GM19395 (cell line): ENCODE measurements at regions not wholly inside any gene's neighbourhood (a gene's known extent, or its start where the extent isn't known, plus 50 kb on each side); places are given as distances from the start of the nearest gene placed in this dataset.

Experiments used
- ATAC-seq: cut with Tn5 transposase; IDR thresholded peaks from one replicate; pipeline ENCODE4 v1.9.1; 2021; ENCODE audit warnings: mild to moderate bottlenecking, moderate library complexity; ENCODE audit not compliant: unreplicated experiment

- no peak for ATAC-seq
These were observed 660.9 kb upstream of the LMO3 start for GRCh38 chr12:17266856-17267255.

GRCh38 chr12:17264603-17265002, 658.6 kb upstream of the LMO3 start:
- ATAC-seq: no peak

GRCh38 chr12:17239874-17240273, 633.9 kb upstream of the LMO3 start:
- no peak for ATAC-seq

- no peak for ATAC-seq
These were observed 630.0 kb upstream of the LMO3 start for GRCh38 chr12:17235996-17236395.

GRCh38 chr12:17215759-17216570, 610.0 kb upstream of the LMO3 start:
- ATAC-seq: no peak

GRCh38 chr12:17214929-17215328, 609.0 kb upstream of the LMO3 start:
- no peak for ATAC-seq

- ATAC-seq: no peak
These were observed 600.6 kb upstream of the LMO3 start for GRCh38 chr12:17206553-17206952.

GRCh38 chr12:17204289-17205054, 598.5 kb upstream of the LMO3 start:
- no peak for ATAC-seq

GRCh38 chr12:17203497-17203896, 597.5 kb upstream of the LMO3 start:
- no peak for ATAC-seq

GRCh38 chr12:17197971-17198370, 592.0 kb upstream of the LMO3 start:
- no peak for ATAC-seq

GRCh38 chr12:17192721-17193120, 586.8 kb upstream of the LMO3 start:
- ATAC-seq: no peak

- ATAC-seq: peak; percentile 66
These were observed 563.9 kb upstream of the LMO3 start for GRCh38 chr12:17169726-17170471.

- ATAC-seq: no peak
These were observed 553.7 kb upstream of the LMO3 start for GRCh38 chr12:17159506-17160300.

GRCh38 chr12:17158201-17158600, 552.2 kb upstream of the LMO3 start:
- no peak for ATAC-seq

GRCh38 chr12:17151917-17152316, 546.0 kb upstream of the LMO3 start:
- ATAC-seq: no peak

GRCh38 chr12:17148706-17149105, 542.7 kb upstream of the LMO3 start:
- no peak for ATAC-seq

GRCh38 chr12:17142856-17143255, 536.9 kb upstream of the LMO3 start:
- no peak for ATAC-seq

- ATAC-seq: no peak
These were observed 534.0 kb upstream of the LMO3 start for GRCh38 chr12:17139931-17140330.

- ATAC-seq: no peak
These were observed 531.4 kb upstream of the LMO3 start for GRCh38 chr12:17137396-17137795.

GRCh38 chr12:17134315-17134714, 528.4 kb upstream of the LMO3 start:
- ATAC-seq: no peak

- ATAC-seq: no peak
These were observed 526.4 kb upstream of the LMO3 start for GRCh38 chr12:17132336-17132735.
